Smooth muscle cell (in vitro differentiated cells): ENCODE measurements at regions not wholly inside any gene's neighbourhood (a gene's known extent, or its start where the extent isn't known, plus 50 kb on each side); places are given as distances from the start of the nearest gene placed in this dataset.

Experiments used
- DNase-seq: peaks from one replicate; lab custom pipeline; 2025; ENCODE audit not compliant: unreplicated experiment; lab: John Stamatoyannopoulos, UW
- H2AFZ ChIP-seq: fragments of 200-600 bp; sonication (generic); 2 replicates; pipeline ENCODE4 v1.6.0; 2016; ENCODE audit warnings: antibody characterized with exemption, low read depth, mild to moderate bottlenecking
- H3F3A ChIP-seq: fragments of 200-600 bp; sonication (generic); 2 replicates; pipeline ENCODE4 v1.6.0; 2017; ENCODE audit warnings: antibody characterized with exemption, low read depth
- H3K27ac ChIP-seq: fragments of 200-600 bp; sonication (generic); 2 replicates; pipeline ENCODE4 v1.5.1; 2016; ENCODE audit warnings: low read depth, mild to moderate bottlenecking
- H3K27me3 ChIP-seq: fragments of 200-600 bp; sonication (generic); 2 replicates; pipeline ENCODE4 v1.6.1; 2016; ENCODE audit warnings: low read depth, mild to moderate bottlenecking
- H3K36me3 ChIP-seq: fragments of 200-600 bp; sonication (generic); 2 replicates; pipeline ENCODE4 v1.5.1; 2016; ENCODE audit warnings: low read depth
- H3K4me1 ChIP-seq: fragments of 200-600 bp; sonication (generic); 2 replicates; pipeline ENCODE4 v1.5.1; 2016; ENCODE audit warnings: low read depth
- H3K4me2 ChIP-seq: fragments of 200-600 bp; sonication (generic); 2 replicates; pipeline ENCODE4 v1.6.0; 2016; ENCODE audit warnings: mild to moderate bottlenecking
- H3K4me3 ChIP-seq: fragments of 200-600 bp; sonication (generic); 2 replicates; pipeline ENCODE4 v1.5.1; 2016; ENCODE audit warnings: mild to moderate bottlenecking
- H3K79me2 ChIP-seq: fragments of 200-600 bp; sonication (generic); 2 replicates; pipeline ENCODE4 v1.6.0; 2016; ENCODE audit warnings: low read depth, mild to moderate bottlenecking
- H3K9ac ChIP-seq: fragments of 200-600 bp; sonication (generic); 2 replicates; pipeline ENCODE4 v1.6.0; 2016; ENCODE audit warnings: low read depth
- H3K9me3 ChIP-seq: fragments of 200-600 bp; sonication (generic); replicated peaks from 2 replicates; pipeline ENCODE4 v1.5.1; 2016; ENCODE audit warnings: low read depth
- H4K20me1 ChIP-seq: fragments of 200-600 bp; sonication (generic); 2 replicates; pipeline ENCODE4 v1.6.0; 2016; ENCODE audit warnings: low read depth
- CTCF ChIP-seq: fragments of 200-600 bp; sonication (generic); IDR thresholded peaks from 2 replicates; pipeline ENCODE4 v1.5.1; 2017; ENCODE audit warnings: borderline replicate concordance, mild to moderate bottlenecking, antibody characterized with exemption; ENCODE audit not compliant: insufficient read depth, poor library complexity, severe bottlenecking
- WGBS: methylation state at CpG from one replicate; pipeline ENCODE4 v1.1.7; 2016; ENCODE audit warnings: low lambda C conversion rate; 5-methylcytosine and 5-hydroxymethylcytosine counted together

- Histone ChIP-seq H3K27ac (no peak overlapping the region), H3K9me3 (no peaks in the 10 kb centered on the region), H3K36me3 (no peaks in the 10 kb centered on the region), H3K27me3 (no peaks in the 10 kb centered on the region), H3K4me1 (no peaks in the 10 kb centered on the region), H3K79me2 (no peaks in the 10 kb centered on the region), H3K4me3 (no peak overlapping the region), H3F3A (no peaks in the 10 kb centered on the region), H3K9ac (no peak overlapping the region), H2AFZ (no peak overlapping the region), H4K20me1 (no peaks in the 10 kb centered on the region), H3K4me2 (no peak overlapping the region)
- no peak for TF ChIP-seq CTCF
- WGBS, result 84% methylated on average over 9 of the region's 9 CpGs
- DNase-seq, result no peak
Measured at GRCh38 chr3:197408177-197408957, 110.0 kb upstream of the DLG1 start.

GRCh38 chr3:197407526-197407925 lies 109.1 kb upstream of the DLG1 start:
- DNase-seq, result no peak
- no peak overlapping the region for H3K4me2 ChIP-seq
- H3K9ac ChIP-seq, result no peak overlapping the region
- H3K27me3 ChIP-seq, result no peaks in the 10 kb centered on the region
- H3K79me2 ChIP-seq, result no peaks in the 10 kb centered on the region
- H3K36me3 ChIP-seq, result no peaks in the 10 kb centered on the region
- H3K9me3 ChIP-seq, result no peaks in the 10 kb centered on the region
- no peak overlapping the region for H2AFZ ChIP-seq
- no peak for TF ChIP-seq CTCF
- H4K20me1 ChIP-seq, result no peaks in the 10 kb centered on the region
- no peak overlapping the region for H3K27ac ChIP-seq
- no peaks in the 10 kb centered on the region for H3K4me1 ChIP-seq
- H3K4me3 ChIP-seq, result no peak overlapping the region
- 76% methylated on average over 3 of the region's 3 CpGs for WGBS
- H3F3A ChIP-seq, result no peaks in the 10 kb centered on the region

GRCh38 chr3:197407053-197407452 lies 108.6 kb upstream of the DLG1 start:
- Histone ChIP-seq H3K27ac (no peak overlapping the region), H3K27me3 (no peaks in the 10 kb centered on the region), H3K36me3 (no peaks in the 10 kb centered on the region), H4K20me1 (no peaks in the 10 kb centered on the region), H3F3A (no peaks in the 10 kb centered on the region), H3K4me2 (no peak overlapping the region), H3K9me3 (no peaks in the 10 kb centered on the region), H2AFZ (no peak overlapping the region), H3K79me2 (no peaks in the 10 kb centered on the region), H3K4me3 (no peak overlapping the region), H3K9ac (no peak overlapping the region), H3K4me1 (no peaks in the 10 kb centered on the region)
- no peak for TF ChIP-seq CTCF
- DNase-seq, result no peak
- WGBS, result 93% methylated on average over 15 of the region's 15 CpGs

- no peaks in the 10 kb centered on the region for H3K4me1 ChIP-seq
Measured at GRCh38 chr3:197406266-197406665, 107.9 kb upstream of the DLG1 start.

More at GRCh38 chr3:197406266-197406665, 107.9 kb upstream of the DLG1 start:
- H4K20me1 ChIP-seq, result no peaks in the 10 kb centered on the region
- H3K9me3 ChIP-seq, result no peaks in the 10 kb centered on the region
- no peaks in the 10 kb centered on the region for H3K36me3 ChIP-seq
- H3F3A ChIP-seq, result no peaks in the 10 kb centered on the region
- H3K9ac ChIP-seq, result no peak overlapping the region
- no peaks in the 10 kb centered on the region for H3K27me3 ChIP-seq
- TF ChIP-seq CTCF, result no peak
- DNase-seq, result no peak
- no peaks in the 10 kb centered on the region for H3K79me2 ChIP-seq
- H3K27ac ChIP-seq, result no peak overlapping the region
- no peak overlapping the region for H2AFZ ChIP-seq
- H3K4me3 ChIP-seq, result no peak overlapping the region
- H3K4me2 ChIP-seq, result no peak overlapping the region
- 82% methylated on average over 7 of the region's 7 CpGs for WGBS
